Natural killer cell (primary cell): ENCODE measurements at regions not wholly inside any gene's neighbourhood (a gene's known extent, or its start where the extent isn't known, plus 50 kb on each side); places are given as distances from the start of the nearest gene placed in this dataset.
"Not testable (repeated sequence)": the region's sequence is repeated elsewhere in the genome, so short reads cannot be mapped to it uniquely, and the experiment has no call there.

ENCODE experiments used
- ATAC-seq, 3 donors: fragments of 150-1000 bp in 2 of 3; fragments of 200-7000 bp in 1 of 3; cut with Tn5 transposase; 1 replicate in 1 of 3; 2 replicates in 2 of 3; pipeline ENCODE4 v1.10.0; 2021; ENCODE audit warnings: mild to moderate bottlenecking in 2 of 3, moderate library complexity in 2 of 3
- DNase-seq, 2 donors: peaks; one replicate each; pipeline versions ENCODE4 v3.0.0 to v3.0.0-alpha.2; 2013 to 2021; ENCODE audit warnings: mixed read lengths in 1 of 2
- H3K27ac ChIP-seq: one replicate; pipeline ENCODE4 v1.5.1; 2013; ENCODE audit warnings: mild to moderate bottlenecking, low read length
- H3K27me3 ChIP-seq: one replicate; pipeline ENCODE4 v1.6.1; 2013; ENCODE audit warnings: low read length; ENCODE audit not compliant: control insufficient read depth, insufficient read depth
- H3K36me3 ChIP-seq: one replicate; pipeline ENCODE4 v1.6.1; 2013; ENCODE audit warnings: low read length; ENCODE audit not compliant: control insufficient read depth, insufficient read depth
- H3K4me1 ChIP-seq: one replicate; pipeline ENCODE4 v1.6.1; 2013; ENCODE audit warnings: low read length; ENCODE audit not compliant: control insufficient read depth, insufficient read depth
- H3K4me3 ChIP-seq: one replicate; pipeline ENCODE4 v1.5.1; 2013; ENCODE audit warnings: low read length
- H3K9me3 ChIP-seq: one replicate; pipeline ENCODE4 v1.6.1; 2013; ENCODE audit warnings: low read length; ENCODE audit not compliant: control insufficient read depth, insufficient read depth
- H3K27ac Mint-ChIP-seq, 2 donors: one replicate each; pipeline ENCODE4 v1.8.0; 2022; ENCODE audit warnings: mild to moderate bottlenecking in 2 of 2, mixed read lengths in 2 of 2, moderate library complexity in 1 of 2
- H3K27me3 Mint-ChIP-seq, 2 donors: one replicate each; pipeline ENCODE4 v1.8.0; 2022; ENCODE audit warnings: low read depth in 2 of 2, mixed read lengths in 2 of 2
- H3K36me3 Mint-ChIP-seq: one replicate; pipeline ENCODE4 v1.8.0; 2022; ENCODE audit warnings: mixed read lengths
- H3K4me1 Mint-ChIP-seq, 2 donors: one replicate each; pipeline ENCODE4 v1.8.0; 2022; ENCODE audit warnings: mixed read lengths in 2 of 2
- H3K4me3 Mint-ChIP-seq: one replicate; pipeline ENCODE4 v1.8.0; 2022; ENCODE audit warnings: mild to moderate bottlenecking, moderate library complexity, mixed read lengths
- H3K9me3 Mint-ChIP-seq, 2 donors: one replicate each; pipeline ENCODE4 v1.8.0; 2022; ENCODE audit warnings: mixed read lengths in 2 of 2
- CTCF ChIP-seq: fragments of 200-600 bp; IDR thresholded peaks from one replicate; pipeline ENCODE4 v1.8.0; 2022; ENCODE audit warnings: antibody characterized with exemption
- WGBS: methylation state at CpG from one replicate; pipeline ENCODE4 v1.1.7; 2013; ENCODE audit warnings: missing lambda C conversion rate; ENCODE audit not compliant: insufficient coverage; 5-methylcytosine and 5-hydroxymethylcytosine counted together
- intact Hi-C: fragments of 100-400 bp; cut with micrococcal nuclease; formaldehyde crosslinking; loops from one replicate; pipeline ENCODE4 v1.14.2; 2022

GRCh38 chr5:156087577-156088110, 239.3 kb upstream of the SGCD start:
- H3K4me1 ChIP-seq: no peaks in the 10 kb centered on the region
- peaks cover 12% of the 10 kb centered on the region for H3K9me3 ChIP-seq
- no peak overlapping the region for H3K4me3 ChIP-seq
- no peak for TF ChIP-seq CTCF
- H3K27me3 Mint-ChIP-seq: no peaks in the 10 kb centered on the region
- H3K9me3 Mint-ChIP-seq: peaks cover 5 to 8% of the 10 kb centered on the region in 2 donors
- WGBS: 80% methylated on average over 5 of the region's 5 CpGs
- DNase-seq (no peak), ATAC-seq (no peak)
- H3K4me1 Mint-ChIP-seq: no peaks in the 10 kb centered on the region
- H3K27ac ChIP-seq: no peak overlapping the region
- H3K36me3 Mint-ChIP-seq: peaks cover 8% of the 10 kb centered on the region
- no peak overlapping the region for H3K4me3 Mint-ChIP-seq
- no peaks in the 10 kb centered on the region for H3K27me3 ChIP-seq
- no peaks in the 10 kb centered on the region for H3K36me3 ChIP-seq
- H3K27ac Mint-ChIP-seq: no peak overlapping the region
- intact Hi-C loops: no loop called here

DNA sequence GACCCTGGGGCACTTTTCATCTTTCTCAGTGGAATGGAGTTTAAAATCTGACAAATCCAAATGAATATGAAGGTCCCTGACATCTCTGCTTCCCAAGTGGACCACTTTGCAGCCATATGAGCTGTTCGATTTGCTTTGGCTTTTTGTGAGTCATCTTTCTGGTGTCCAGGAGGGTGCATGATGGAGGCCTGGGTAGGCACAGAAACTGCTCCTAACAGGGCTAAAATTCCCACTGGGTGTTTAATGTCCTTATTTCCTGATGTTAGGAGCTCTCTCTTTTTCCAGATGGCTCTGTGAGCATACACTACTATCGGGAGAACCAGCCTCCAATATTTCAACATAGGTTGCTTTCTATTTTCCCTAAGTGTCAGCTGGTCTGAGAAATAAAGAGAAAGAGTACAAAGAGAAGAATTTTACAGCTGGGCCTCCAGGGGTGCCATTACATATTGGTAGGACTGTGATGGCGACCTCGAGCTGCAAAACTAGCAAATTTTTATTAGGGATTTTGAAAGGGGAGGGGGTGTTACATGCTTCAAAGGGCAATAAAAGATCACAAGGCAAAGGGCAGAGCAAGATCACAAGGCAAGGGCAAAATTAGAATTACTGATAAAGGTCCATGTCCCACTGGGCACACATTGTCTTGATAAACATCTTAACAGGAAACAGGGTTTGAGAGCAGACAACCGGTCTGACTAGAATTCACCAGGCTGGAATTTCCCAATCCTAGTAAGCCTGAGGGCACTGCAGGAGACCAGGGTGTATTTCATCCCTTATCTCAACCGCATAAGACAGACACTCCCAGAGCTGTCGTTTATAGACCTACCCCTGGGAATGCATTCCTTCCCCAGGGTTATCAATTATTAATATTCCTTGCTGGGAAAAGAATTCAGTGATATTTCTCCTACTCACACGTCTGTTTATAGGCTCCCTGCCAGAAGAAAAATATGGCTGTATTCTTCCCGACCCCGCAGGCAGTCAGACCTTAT, 236.7 kb upstream of the SGCD start:
- H3K27me3 ChIP-seq, H3K36me3 Mint-ChIP-seq, H3K9me3 Mint-ChIP-seq, H3K4me1 Mint-ChIP-seq, DNase-seq, H3K4me3 Mint-ChIP-seq, H3K27ac Mint-ChIP-seq, H3K4me1 ChIP-seq, intact Hi-C loops, H3K4me3 ChIP-seq, H3K27me3 Mint-ChIP-seq, H3K27ac ChIP-seq, ATAC-seq, H3K36me3 ChIP-seq: not testable (repeated sequence)
- 85% methylated on average over 9 of the region's 10 CpGs for WGBS
- H3K9me3 ChIP-seq: peaks cover 12% of the 10 kb centered on the region

DNA sequence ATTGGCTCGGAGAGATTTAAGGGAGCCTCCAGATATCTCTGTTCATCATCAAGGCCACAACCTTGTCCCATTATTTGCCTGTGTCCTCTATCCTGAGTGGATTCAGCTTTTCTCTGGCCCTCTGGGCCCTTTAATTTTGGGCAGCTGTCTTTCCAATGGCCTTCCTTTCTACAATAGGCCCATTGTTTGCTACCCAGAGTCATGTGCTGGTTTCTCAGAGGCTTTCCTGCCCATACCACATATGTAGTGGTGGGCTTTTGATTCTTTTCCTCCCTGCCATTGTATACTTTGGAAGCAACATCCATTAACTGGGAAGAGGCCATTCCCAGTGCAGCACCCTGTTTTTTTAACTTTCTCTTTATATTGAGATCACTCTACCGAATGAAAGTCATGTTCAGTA, 233.9 kb upstream of the SGCD start:
- WGBS: 92% methylated on average over 2 of the region's 2 CpGs
- no peaks in the 10 kb centered on the region for H3K36me3 ChIP-seq
- TF ChIP-seq CTCF: no peak
- no peaks in the 10 kb centered on the region for H3K27me3 Mint-ChIP-seq
- no peaks in the 10 kb centered on the region for H3K4me1 Mint-ChIP-seq
- H3K9me3 Mint-ChIP-seq: peaks cover 8 to 9% of the 10 kb centered on the region in 2 donors
- H3K36me3 Mint-ChIP-seq: peaks cover 8% of the 10 kb centered on the region
- no peaks in the 10 kb centered on the region for H3K27me3 ChIP-seq
- no peak overlapping the region for H3K27ac ChIP-seq
- intact Hi-C loops: no loop called here
- H3K4me3 ChIP-seq: no peak overlapping the region
- no peak overlapping the region for H3K4me3 Mint-ChIP-seq
- no peak for ATAC-seq
- no peak for DNase-seq
- H3K27ac Mint-ChIP-seq: no peak overlapping the region
- H3K9me3 ChIP-seq: peaks cover 12% of the 10 kb centered on the region
- H3K4me1 ChIP-seq: no peaks in the 10 kb centered on the region

GRCh38 chr5:156094001-156094400, 233.0 kb upstream of the SGCD start:
- 87% methylated on average over 4 of the region's 4 CpGs for WGBS
- DNase-seq (no peak), ATAC-seq (no peak)
- Mint-ChIP-seq H3K4me3 (no peak overlapping the region), H3K27ac (no peak overlapping the region), H3K4me1 (no peaks in the 10 kb centered on the region), H3K36me3 (peaks cover 8% of the 10 kb centered on the region), H3K9me3 (peaks cover 8 to 9% of the 10 kb centered on the region in 2 donors), H3K27me3 (no peaks in the 10 kb centered on the region)
- Histone ChIP-seq H3K27me3 (no peaks in the 10 kb centered on the region), H3K9me3 (peaks cover 12% of the 10 kb centered on the region), H3K36me3 (no peaks in the 10 kb centered on the region), H3K4me1 (no peaks in the 10 kb centered on the region), H3K27ac (no peak overlapping the region), H3K4me3 (no peak overlapping the region)
- TF ChIP-seq CTCF: no peak
- intact Hi-C loops: no loop called here
